CD8-positive, alpha-beta memory T cell (primary cell): ENCODE measurements at regions not wholly inside any gene's neighbourhood (a gene's known extent, or its start where the extent isn't known, plus 50 kb on each side); places are given as distances from the start of the nearest gene placed in this dataset.
A peak's percentile ranks its signal among the peaks of the same experiment; 100 is the strongest.

Experiments used
- CTCF ChIA-PET: fragments of 350-600 bp; sonication (Branson Sonifier 250); formaldehyde crosslinking; loops from one replicate; lab custom pipeline; 2021; ENCODE audit warnings: antibody characterized with exemption; lab: Charles Lee
- POLR2A ChIA-PET: fragments of 350-600 bp; sonication (Branson Sonifier 250); formaldehyde crosslinking; loops from one replicate; lab custom pipeline; 2021; ENCODE audit warnings: antibody characterized with exemption; lab: Charles Lee
- DNase-seq, 5 donors: peaks; one replicate each; pipeline versions ENCODE4 v3.0.0 to v3.0.0-alpha.2; 2020 to 2022; ENCODE audit warnings: mixed read lengths in 1 of 5
- H3K27ac ChIP-seq: one replicate; pipeline ENCODE4 v1.7.0; 2013; ENCODE audit warnings: low read depth, mild to moderate bottlenecking, low read length, moderate library complexity
- H3K27me3 ChIP-seq: 2 replicates; pipeline ENCODE4 v1.7.0; 2013; ENCODE audit warnings: low read length, mild to moderate bottlenecking; ENCODE audit not compliant: insufficient read depth, poor library complexity, severe bottlenecking
- H3K36me3 ChIP-seq: 2 replicates; pipeline ENCODE4 v1.7.0; 2013; ENCODE audit warnings: mild to moderate bottlenecking, low read length, moderate library complexity; ENCODE audit not compliant: insufficient read depth
- H3K4me1 ChIP-seq: 2 replicates; pipeline ENCODE4 v1.7.0; 2013; ENCODE audit warnings: mild to moderate bottlenecking, low read length, moderate library complexity; ENCODE audit not compliant: insufficient read depth
- H3K4me3 ChIP-seq: 2 replicates; pipeline ENCODE4 v1.7.0; 2013; ENCODE audit warnings: mild to moderate bottlenecking, low read length
- H3K9me3 ChIP-seq: 2 replicates; pipeline ENCODE4 v1.7.0; 2013; ENCODE audit warnings: mild to moderate bottlenecking, low read length
- H3K27ac Mint-ChIP-seq, 8 donors: one replicate each; pipeline ENCODE4 v1.8.0; 2020 to 2021; ENCODE audit warnings: mixed read lengths in 8 of 8, mild to moderate bottlenecking in 6 of 8, inconsistent platforms in 3 of 8, moderate library complexity in 3 of 8
- H3K27me3 Mint-ChIP-seq, 2 donors: one replicate each; pipeline ENCODE4 v1.8.0; 2020 to 2021; ENCODE audit warnings: mixed read lengths in 2 of 2, mild to moderate bottlenecking in 1 of 2, moderate library complexity in 1 of 2
- H3K36me3 Mint-ChIP-seq, 3 donors: one replicate each; pipeline ENCODE4 v1.8.0; 2020 to 2021; ENCODE audit warnings: mixed read lengths in 3 of 3, inconsistent platforms in 1 of 3, mild to moderate bottlenecking in 1 of 3
- H3K4me1 Mint-ChIP-seq, 3 donors: one replicate each; pipeline ENCODE4 v1.8.0; 2020 to 2021; ENCODE audit warnings: mixed read lengths in 3 of 3, inconsistent platforms in 1 of 3, mild to moderate bottlenecking in 1 of 3
- H3K4me3 Mint-ChIP-seq, 7 donors: one replicate each; pipeline ENCODE4 v1.8.0; 2020 to 2021; ENCODE audit warnings: mixed read lengths in 7 of 7, mild to moderate bottlenecking in 6 of 7, moderate library complexity in 4 of 7, inconsistent platforms in 2 of 7
- H3K9me3 Mint-ChIP-seq, 5 donors: one replicate each; pipeline ENCODE4 v1.8.0; 2020 to 2022; ENCODE audit warnings: mixed read lengths in 5 of 5, mild to moderate bottlenecking in 3 of 5, moderate library complexity in 2 of 5, inconsistent platforms in 1 of 5

- no peak for DNase-seq
- peaks cover 31 to 37% (median 37%) of the 10 kb centered on the region in 3 donors for H3K4me1 Mint-ChIP-seq
- no peaks in the 10 kb centered on the region for H3K27me3 ChIP-seq
- H3K27ac Mint-ChIP-seq: no peak overlapping the region
- no peaks in the 10 kb centered on the region for H3K9me3 ChIP-seq
- H3K4me3 ChIP-seq: no peak overlapping the region
- H3K36me3 Mint-ChIP-seq: no peaks in the 10 kb centered on the region
- CTCF ChIA-PET: interaction anchor here (0.6 kb wide), 1 partner anchor 120 kb away, joined by 3 read pairs; no protein-coding TSS in a partner anchor
- H3K27me3 Mint-ChIP-seq: peaks cover 0 to 1% of the 10 kb centered on the region in 2 donors
- no peaks in the 10 kb centered on the region for H3K9me3 Mint-ChIP-seq
- no peaks in the 10 kb centered on the region for H3K36me3 ChIP-seq
- POLR2A ChIA-PET: no interaction called here
- H3K4me1 ChIP-seq: peaks cover 30% of the 10 kb centered on the region
- H3K27ac ChIP-seq: no peak overlapping the region
- no peak overlapping the region for H3K4me3 Mint-ChIP-seq
These were observed 127.9 kb downstream of the GLUL start for GRCh38 chr1:182263706-182264105.

GRCh38 chr1:182262425-182262824, 129.2 kb downstream of the GLUL start:
- no peak overlapping the region for H3K27ac ChIP-seq
- H3K27me3 ChIP-seq: no peaks in the 10 kb centered on the region
- POLR2A ChIA-PET: no interaction called here

GRCh38 chr1:182261655-182262054, 129.9 kb downstream of the GLUL start:
- H3K27ac Mint-ChIP-seq: peak overlapping the region in 3 of 8 donors; percentile 12 to 87 (median 53)
- no peaks in the 10 kb centered on the region for H3K36me3 Mint-ChIP-seq
- no peaks in the 10 kb centered on the region for H3K9me3 Mint-ChIP-seq

More at GRCh38 chr1:182262425-182262824, 129.2 kb downstream of the GLUL start:
- Mint-ChIP-seq H3K27me3 (no peaks in the 10 kb centered on the region), H3K27ac (peak overlapping the region in 2 of 8 donors; percentile 36 to 89), H3K9me3 (no peaks in the 10 kb centered on the region), H3K36me3 (no peaks in the 10 kb centered on the region), H3K4me3 (peak overlapping the region in 1 of 7 donors; percentile 2), H3K4me1 (peaks cover 31 to 42% (median 37%) of the 10 kb centered on the region in 3 donors)
- H3K36me3 ChIP-seq: no peaks in the 10 kb centered on the region
- CTCF ChIA-PET: no interaction called here
- H3K4me3 ChIP-seq: no peak overlapping the region
- H3K9me3 ChIP-seq: no peaks in the 10 kb centered on the region
- peaks cover 31% of the 10 kb centered on the region for H3K4me1 ChIP-seq
- no peak for DNase-seq

GRCh38 chr1:182260516-182260915, 131.1 kb downstream of the GLUL start:
- Mint-ChIP-seq H3K4me3 (peak overlapping the region in 1 of 7 donors; percentile 84), H3K27me3 (no peaks in the 10 kb centered on the region), H3K27ac (peak overlapping the region in 7 of 8 donors; percentile 18 to 95 (median 87)), H3K9me3 (no peaks in the 10 kb centered on the region), H3K36me3 (no peaks in the 10 kb centered on the region), H3K4me1 (peaks cover 32 to 46% (median 37%) of the 10 kb centered on the region in 3 donors)
- CTCF ChIA-PET: no interaction called here
- POLR2A ChIA-PET: no interaction called here
- DNase-seq: no peak
- Histone ChIP-seq H3K27ac (no peak overlapping the region), H3K27me3 (no peaks in the 10 kb centered on the region), H3K4me3 (no peak overlapping the region), H3K4me1 (peaks cover 31% of the 10 kb centered on the region), H3K9me3 (no peaks in the 10 kb centered on the region), H3K36me3 (no peaks in the 10 kb centered on the region)

More at GRCh38 chr1:182261655-182262054, 129.9 kb downstream of the GLUL start:
- CTCF ChIA-PET: no interaction called here
- H3K27me3 ChIP-seq: no peaks in the 10 kb centered on the region
- no peak for DNase-seq
- H3K4me3 Mint-ChIP-seq: no peak overlapping the region
- H3K36me3 ChIP-seq: no peaks in the 10 kb centered on the region
- H3K27ac ChIP-seq: no peak overlapping the region
- H3K4me1 Mint-ChIP-seq: peaks cover 32 to 46% (median 37%) of the 10 kb centered on the region in 3 donors
- H3K9me3 ChIP-seq: no peaks in the 10 kb centered on the region
- H3K27me3 Mint-ChIP-seq: no peaks in the 10 kb centered on the region
- POLR2A ChIA-PET: no interaction called here
- H3K4me3 ChIP-seq: no peak overlapping the region
- peaks cover 31% of the 10 kb centered on the region for H3K4me1 ChIP-seq

- Mint-ChIP-seq H3K27me3 (no peaks in the 10 kb centered on the region), H3K4me3 (peak overlapping the region in 6 of 7 donors; percentile 58 to 84 (median 77)), H3K9me3 (no peaks in the 10 kb centered on the region), H3K27ac (peak overlapping the region; percentile 87 to 98 (median 94)), H3K4me1 (peaks cover 32 to 46% (median 37%) of the 10 kb centered on the region in 3 donors), H3K36me3 (no peaks in the 10 kb centered on the region)
- Histone ChIP-seq H3K4me3 (peak overlapping the region; percentile 20), H3K36me3 (no peaks in the 10 kb centered on the region), H3K9me3 (no peaks in the 10 kb centered on the region), H3K27ac (peak overlapping the region; percentile 17), H3K27me3 (no peaks in the 10 kb centered on the region), H3K4me1 (peaks cover 31% of the 10 kb centered on the region)
- POLR2A ChIA-PET: no interaction called here
- no peak for DNase-seq
- CTCF ChIA-PET: no interaction called here
These were observed 131.6 kb downstream of the GLUL start for GRCh38 chr1:182259968-182260367.

- Histone ChIP-seq H3K4me1 (peaks cover 31% of the 10 kb centered on the region), H3K27me3 (no peaks in the 10 kb centered on the region), H3K9me3 (no peaks in the 10 kb centered on the region), H3K36me3 (no peaks in the 10 kb centered on the region), H3K27ac (peak overlapping the region; percentile 17), H3K4me3 (peak overlapping the region; percentile 32)
- POLR2A ChIA-PET: interaction anchor here (0.6 kb wide), 1 partner anchor 11 kb away, joined by 7 read pairs; no protein-coding TSS in a partner anchor
- Mint-ChIP-seq H3K36me3 (no peaks in the 10 kb centered on the region), H3K4me1 (peaks cover 32 to 46% (median 37%) of the 10 kb centered on the region in 3 donors), H3K9me3 (no peaks in the 10 kb centered on the region), H3K27ac (peak overlapping the region; percentile 87 to 98 (median 94)), H3K4me3 (peak overlapping the region in 6 of 7 donors; percentile 58 to 84 (median 77)), H3K27me3 (no peaks in the 10 kb centered on the region)
- peak; percentile 27 to 79 (median 66) for DNase-seq
- CTCF ChIA-PET: no interaction called here
These were observed 132.2 kb downstream of the GLUL start for GRCh38 chr1:182259229-182259872.

- Mint-ChIP-seq H3K27me3 (no peaks in the 10 kb centered on the region), H3K36me3 (no peaks in the 10 kb centered on the region), H3K4me1 (peaks cover 30 to 41% (median 33%) of the 10 kb centered on the region in 3 donors), H3K27ac (peak overlapping the region in 6 of 8 donors; percentile 15 to 79 (median 48)), H3K9me3 (no peaks in the 10 kb centered on the region), H3K4me3 (no peak overlapping the region)
- no peak for DNase-seq
- Histone ChIP-seq H3K36me3 (no peaks in the 10 kb centered on the region), H3K27me3 (no peaks in the 10 kb centered on the region), H3K27ac (no peak overlapping the region), H3K4me3 (no peak overlapping the region), H3K9me3 (no peaks in the 10 kb centered on the region), H3K4me1 (peaks cover 29% of the 10 kb centered on the region)
- ChIA-PET CTCF (no interaction called here), POLR2A (no interaction called here)
These were observed 134.1 kb downstream of the GLUL start for GRCh38 chr1:182257369-182258063.

GRCh38 chr1:182256931-182257330, 134.7 kb downstream of the GLUL start:
- no peaks in the 10 kb centered on the region for H3K9me3 ChIP-seq
- Mint-ChIP-seq H3K9me3 (no peaks in the 10 kb centered on the region), H3K27ac (peak overlapping the region in 2 of 8 donors; percentile 46 to 79), H3K4me3 (no peak overlapping the region), H3K4me1 (peaks cover 25 to 36% (median 28%) of the 10 kb centered on the region in 3 donors), H3K27me3 (no peaks in the 10 kb centered on the region), H3K36me3 (no peaks in the 10 kb centered on the region)
- no peak overlapping the region for H3K27ac ChIP-seq
- H3K27me3 ChIP-seq: no peaks in the 10 kb centered on the region
- no peak for DNase-seq
- no peak overlapping the region for H3K4me3 ChIP-seq
- ChIA-PET POLR2A (no interaction called here), CTCF (no interaction called here)
- H3K36me3 ChIP-seq: no peaks in the 10 kb centered on the region
- peaks cover 24% of the 10 kb centered on the region for H3K4me1 ChIP-seq
